Liver (tissue), 8 donors: ENCODE measurements at regions not wholly inside any gene's neighbourhood (a gene's known extent, or its start where the extent isn't known, plus 50 kb on each side); places are given as distances from the start of the nearest gene placed in this dataset.

Source experiments
- DNase-seq: peaks from one replicate; pipeline ENCODE4 v3.0.0-alpha.2; 2017; ENCODE audit warnings: low spot score
- H3K27ac ChIP-seq, 2 donors: one replicate each; pipeline ENCODE4 v1.7.0; 2013; ENCODE audit warnings: inconsistent platforms in 2 of 2, low read length in 2 of 2, control low read depth in 1 of 2, low read depth in 1 of 2, mild to moderate bottlenecking in 1 of 2
- H3K27me3 ChIP-seq, 4 donors: one replicate each; pipeline versions ENCODE4 v1.6.1 to v1.7.0; 2013; ENCODE audit warnings: low read length in 3 of 4, inconsistent platforms in 1 of 4, mild to moderate bottlenecking in 1 of 4, moderate library complexity in 1 of 4; ENCODE audit not compliant: control insufficient read depth in 4 of 4, insufficient read depth in 4 of 4
- H3K36me3 ChIP-seq, 4 donors: one replicate each; pipeline versions ENCODE4 v1.6.1 to v1.7.0; 2013; ENCODE audit warnings: low read length in 3 of 4, mild to moderate bottlenecking in 3 of 4, low read depth in 1 of 4, moderate library complexity in 1 of 4; ENCODE audit not compliant: control insufficient read depth in 4 of 4, insufficient read depth in 3 of 4
- H3K4me1 ChIP-seq, 4 donors: one replicate each; pipeline versions ENCODE4 v1.6.1 to v1.7.0; 2013; ENCODE audit warnings: low read length in 3 of 4, mild to moderate bottlenecking in 3 of 4, moderate library complexity in 1 of 4; ENCODE audit not compliant: control insufficient read depth in 4 of 4, insufficient read depth in 4 of 4
- H3K4me3 ChIP-seq, 3 donors: one replicate each; pipeline versions ENCODE4 v1.6.1 to v1.7.0; 2013; ENCODE audit warnings: low read length in 3 of 3, control low read depth in 1 of 3, low read depth in 1 of 3, mild to moderate bottlenecking in 1 of 3
- H3K9ac ChIP-seq, 2 donors: one replicate each; pipeline ENCODE4 v1.7.0; 2013; ENCODE audit warnings: low read length in 2 of 2, mild to moderate bottlenecking in 2 of 2, moderate library complexity in 2 of 2, control low read depth in 1 of 2, low read depth in 1 of 2
- H3K9me3 ChIP-seq, 4 donors: one replicate each; pipeline versions ENCODE4 v1.6.1 to v1.7.0; 2013; ENCODE audit warnings: low read length in 3 of 4; ENCODE audit not compliant: control insufficient read depth in 4 of 4
- ATF3 ChIP-seq: IDR thresholded peaks from 2 replicates; pipeline ENCODE4 v1.6.1; 2016; ENCODE audit warnings: antibody characterized with exemption
- CTCF ChIP-seq: fragments of 150-350 bp; IDR thresholded peaks from 2 replicates; pipeline ENCODE4 v1.5.1; 2017; ENCODE audit warnings: improper control_type of control experiment, low read depth, low read length; ENCODE audit not compliant: missing input control
- EGR1 ChIP-seq, 2 donors: IDR thresholded peaks; 2 replicates each; pipeline ENCODE4 v1.6.1; 2016 to 2018; ENCODE audit warnings: antibody characterized with exemption in 2 of 2, low read depth in 2 of 2
- FOXA1 ChIP-seq: IDR thresholded peaks from 2 replicates; pipeline ENCODE4 v1.6.1; 2016; ENCODE audit warnings: antibody characterized with exemption
- FOXA2 ChIP-seq: IDR thresholded peaks from 2 replicates; pipeline ENCODE4 v1.6.1; 2016; ENCODE audit warnings: antibody characterized with exemption
- GABPA ChIP-seq, 2 donors: IDR thresholded peaks in 1 of 2; conservative IDR thresholded peaks in 1 of 2; 2 replicates each; pipeline ENCODE4 v1.6.1; 2016; ENCODE audit warnings: antibody characterized with exemption in 2 of 2, mild to moderate bottlenecking in 1 of 2, moderate library complexity in 1 of 2
- HNF4A ChIP-seq, 2 donors: conservative IDR thresholded peaks; 2 replicates each; pipeline ENCODE4 v1.6.1; 2016; ENCODE audit warnings: antibody characterized with exemption in 2 of 2, mild to moderate bottlenecking in 2 of 2
- HNF4G ChIP-seq: IDR thresholded peaks from 2 replicates; pipeline ENCODE4 v1.6.1; 2016; ENCODE audit warnings: antibody characterized with exemption
- JUND ChIP-seq, 2 donors: IDR thresholded peaks; 2 replicates each; pipeline ENCODE4 v1.6.1; 2016; ENCODE audit warnings: antibody characterized with exemption in 2 of 2
- NR2F2 ChIP-seq: IDR thresholded peaks from 2 replicates; pipeline ENCODE4 v1.6.1; 2016; ENCODE audit warnings: antibody characterized with exemption
- RAD21 ChIP-seq, 2 donors: IDR thresholded peaks; 2 replicates each; pipeline ENCODE4 v1.6.1; 2016; ENCODE audit warnings: antibody characterized with exemption in 2 of 2, mild to moderate bottlenecking in 2 of 2
- RXRA ChIP-seq, 2 donors: IDR thresholded peaks; 2 replicates each; pipeline ENCODE4 v1.6.1; 2017 to 2018; ENCODE audit warnings: antibody characterized with exemption in 2 of 2, mild to moderate bottlenecking in 1 of 2
- SP1 ChIP-seq: IDR thresholded peaks from 2 replicates; pipeline ENCODE4 v1.6.1; 2018; ENCODE audit warnings: antibody characterized with exemption, mild to moderate bottlenecking
- TAF1 ChIP-seq: conservative IDR thresholded peaks from 2 replicates; pipeline ENCODE4 v1.6.1; 2016; ENCODE audit warnings: antibody characterized with exemption, mild to moderate bottlenecking
- YY1 ChIP-seq: IDR thresholded peaks from 2 replicates; pipeline ENCODE4 v1.6.1; 2016; ENCODE audit warnings: antibody characterized with exemption, mild to moderate bottlenecking
- ZBTB33 ChIP-seq: IDR thresholded peaks from 2 replicates; pipeline ENCODE4 v1.6.1; 2016; ENCODE audit warnings: antibody characterized with exemption
- WGBS: extraction: QIAGEN DNeasy Blood & Tissue Kit; methylation state at CpG from one replicate; pipeline ENCODE4 v1.1.7; 2013; 5-methylcytosine and 5-hydroxymethylcytosine counted together
- TF ChIP-seq, protein P1 (sequence below): IDR thresholded peaks from 2 replicates; pipeline ENCODE4 v1.6.1; 2016; ENCODE audit warnings: antibody characterized with exemption
- donor health status: healthy.
- donor health status: healthy.
- donor health status: healthy.
- donor health status: healthy.
- donor health status: healthy.

DNA sequence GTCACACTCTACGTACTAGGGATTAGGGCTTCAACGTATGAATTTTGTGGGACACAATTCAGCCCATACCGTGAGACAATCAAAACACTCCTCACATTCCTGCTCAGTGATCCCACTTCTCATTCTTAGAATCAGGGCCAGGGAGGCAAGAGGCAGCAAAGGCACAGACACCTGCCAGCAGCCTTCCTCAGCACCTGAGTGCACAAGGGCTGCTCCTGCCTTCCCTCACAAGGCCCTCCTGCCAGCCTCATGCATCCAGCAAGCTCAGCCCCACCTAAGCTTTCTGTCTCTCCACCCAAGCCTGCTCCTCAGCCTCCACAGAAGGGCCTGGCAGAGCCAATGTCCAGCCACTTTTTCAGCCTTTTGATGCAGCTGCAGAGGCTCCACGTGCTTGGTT lies 141.6 kb downstream of the SP3 start:
- H3K27me3 ChIP-seq: peaks cover 0 to 6% (median 2%) of the 10 kb centered on the region in 4 donors
- TF ChIP-seq TAF1 (no peak), FOXA1 (no peak), GABPA (IDR thresholded peaks at IDR 0.05 in 1 of 2, conservative IDR thresholded peaks at IDR 0.05 in 1 of 2) (no peak), NR2F2 (no peak), CTCF (no peak), JUND (IDR thresholded peaks at IDR 0.05) (no peak), SP1 (no peak), RAD21 (IDR thresholded peaks at IDR 0.05) (no peak), ZBTB33 (no peak), RXRA (IDR thresholded peaks at IDR 0.05) (no peak), EGR1 (IDR thresholded peaks at IDR 0.05; ENCODE audit: low read depth in 2 of 2) (no peak), ATF3 (no peak), YY1 (no peak), FOXA2 (no peak)
- no peak overlapping the region for H3K27ac ChIP-seq
- no peak overlapping the region for H3K9ac ChIP-seq
- DNase-seq: no peak
- no peaks in the 10 kb centered on the region for H3K9me3 ChIP-seq
- no peak overlapping the region for H3K4me3 ChIP-seq
- H3K36me3 ChIP-seq: no peaks in the 10 kb centered on the region
- H3K4me1 ChIP-seq: no peaks in the 10 kb centered on the region
- 90% methylated on average over 4 of the region's 4 CpGs for WGBS

- H3K4me3 ChIP-seq: no peak overlapping the region
- no peaks in the 10 kb centered on the region for H3K36me3 ChIP-seq
- H3K9me3 ChIP-seq: no peaks in the 10 kb centered on the region
- no peak overlapping the region for H3K27ac ChIP-seq
- H3K27me3 ChIP-seq: no peaks in the 10 kb centered on the region
- H3K4me1 ChIP-seq: no peaks in the 10 kb centered on the region
- no peak overlapping the region for H3K9ac ChIP-seq
- 75% methylated on average over 9 of the region's 9 CpGs for WGBS
- DNase-seq: no peak
- TF ChIP-seq SP1 (no peak), RAD21 (IDR thresholded peaks at IDR 0.05) (no peak), NR2F2 (no peak), FOXA2 (no peak), ZBTB33 (no peak), ATF3 (no peak), FOXA1 (no peak), HNF4G (no peak), HNF4A (conservative IDR thresholded peaks at IDR 0.05) (no peak), EGR1 (IDR thresholded peaks at IDR 0.05; ENCODE audit: low read depth in 2 of 2) (no peak), GABPA (IDR thresholded peaks at IDR 0.05 in 1 of 2, conservative IDR thresholded peaks at IDR 0.05 in 1 of 2) (no peak), CTCF (no peak)
- TF ChIP-seq, protein P1, sequence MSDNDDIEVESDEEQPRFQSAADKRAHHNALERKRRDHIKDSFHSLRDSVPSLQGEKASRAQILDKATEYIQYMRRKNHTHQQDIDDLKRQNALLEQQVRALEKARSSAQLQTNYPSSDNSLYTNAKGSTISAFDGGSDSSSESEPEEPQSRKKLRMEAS: no peak
Measured at GRCh38 chr2:173828189-173829142, 136.7 kb downstream of the SP3 start.
